HG03442 (cell line): ENCODE measurements at regions not wholly inside any gene's neighbourhood (a gene's known extent, or its start where the extent isn't known, plus 50 kb on each side); places are given as distances from the start of the nearest gene placed in this dataset.

Experiments
- ATAC-seq: cut with Tn5 transposase; IDR thresholded peaks from one replicate; pipeline ENCODE4 v1.9.1; 2021; ENCODE audit warnings: mild to moderate bottlenecking, moderate library complexity; ENCODE audit not compliant: unreplicated experiment

DNA sequence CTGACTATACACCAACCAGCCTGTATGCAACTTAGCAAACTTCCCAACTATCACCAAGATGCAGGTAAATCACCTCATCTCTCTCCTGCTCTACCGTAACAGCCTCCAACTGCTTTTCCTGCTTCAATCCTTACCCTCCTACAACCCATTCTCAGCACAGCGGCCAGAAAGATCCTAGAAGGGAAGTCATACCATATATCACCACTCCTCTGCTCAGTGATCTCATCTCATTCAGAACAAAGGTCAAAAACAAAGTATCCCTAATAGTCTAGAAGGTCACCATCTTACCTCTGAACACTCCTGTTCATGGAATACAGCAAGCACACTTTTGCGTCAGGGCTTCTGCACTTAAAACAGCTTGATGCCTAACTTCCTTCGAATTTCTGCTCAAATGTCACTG, 62.2 kb upstream of the RNF38 start:
- no peak for ATAC-seq

- no peak for ATAC-seq
These were observed 61.3 kb upstream of the RNF38 start for GRCh38 chr9:36461323-36461722.

GRCh38 chr9:36458430-36458915, 58.4 kb upstream of the RNF38 start:
- ATAC-seq, result peak; percentile 59

DNA sequence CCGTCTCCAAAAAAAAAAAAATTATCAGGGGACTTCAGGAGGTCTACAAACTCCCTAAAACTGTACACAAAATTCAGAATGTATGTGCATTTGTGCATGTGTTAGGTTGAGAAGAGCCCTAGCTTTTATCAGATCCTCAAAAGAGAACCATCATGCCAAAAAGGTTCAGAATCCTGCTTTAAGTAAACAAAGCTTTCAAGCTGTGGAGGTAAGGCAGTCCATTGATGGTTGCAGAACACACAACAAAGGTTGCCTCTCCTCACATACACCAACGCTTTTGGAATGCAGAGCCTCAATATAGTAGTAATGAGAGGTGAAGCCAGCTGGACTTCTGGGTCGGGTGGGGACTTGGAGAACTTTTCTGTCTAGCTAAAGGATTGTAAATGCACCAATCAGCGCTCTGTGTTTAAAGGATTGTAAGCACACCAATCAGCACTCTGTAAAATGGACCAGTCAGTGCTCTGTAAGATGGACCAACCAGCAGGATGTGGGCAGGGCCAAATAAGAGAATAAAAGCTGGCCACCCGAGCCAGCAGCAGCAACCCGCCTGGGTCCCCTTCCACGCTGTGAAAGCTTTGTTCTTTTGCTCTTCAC, 57.9 kb upstream of the RNF38 start:
- no peak for ATAC-seq

DNA sequence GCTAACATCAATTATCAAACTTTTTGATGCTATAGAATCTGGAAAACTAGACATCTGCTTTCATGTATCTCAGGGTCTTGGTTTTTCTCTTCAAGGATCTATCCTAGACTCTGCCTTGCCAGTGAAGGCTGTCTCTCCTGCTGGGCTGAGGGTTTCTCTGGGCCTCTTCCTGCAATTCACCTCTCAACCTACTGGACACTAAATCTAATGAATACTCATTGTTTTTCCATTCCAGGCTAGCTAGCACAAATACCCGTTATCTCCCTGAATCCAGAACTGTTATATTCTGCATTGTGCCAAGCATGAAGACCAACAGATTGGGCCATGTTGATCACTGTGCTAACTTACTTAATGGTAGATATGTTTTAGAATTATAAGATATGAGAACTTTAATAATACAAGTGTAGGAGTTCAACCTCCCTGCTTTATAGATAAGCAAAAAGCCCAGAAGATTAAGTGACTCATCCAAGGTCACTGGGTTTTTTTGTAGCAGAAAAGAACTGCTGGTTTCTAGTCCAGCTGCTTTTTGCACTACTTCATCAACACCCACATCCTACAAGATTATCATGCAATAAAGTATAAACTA, 56.5 kb upstream of the RNF38 start:
- no peak for ATAC-seq

DNA sequence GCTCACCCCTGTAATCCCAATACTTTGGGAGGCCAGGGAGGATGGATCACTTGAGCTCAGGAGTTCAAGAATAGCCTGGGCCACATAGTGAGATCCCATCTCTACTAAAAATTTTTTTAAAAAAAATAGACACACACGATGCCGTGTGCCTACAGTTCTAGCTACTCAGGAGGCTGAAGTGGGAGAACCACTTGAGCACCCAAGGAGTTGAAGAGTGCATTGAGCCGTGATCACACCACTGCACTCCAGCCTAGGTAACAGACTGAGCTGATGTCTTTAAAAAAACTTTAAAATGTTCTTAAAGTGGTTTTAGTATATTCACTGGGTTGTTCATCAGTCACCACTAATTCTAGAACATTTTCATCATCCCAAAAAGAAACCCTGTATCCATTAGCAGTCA, 51.9 kb upstream of the RNF38 start:
- no peak for ATAC-seq

DNA sequence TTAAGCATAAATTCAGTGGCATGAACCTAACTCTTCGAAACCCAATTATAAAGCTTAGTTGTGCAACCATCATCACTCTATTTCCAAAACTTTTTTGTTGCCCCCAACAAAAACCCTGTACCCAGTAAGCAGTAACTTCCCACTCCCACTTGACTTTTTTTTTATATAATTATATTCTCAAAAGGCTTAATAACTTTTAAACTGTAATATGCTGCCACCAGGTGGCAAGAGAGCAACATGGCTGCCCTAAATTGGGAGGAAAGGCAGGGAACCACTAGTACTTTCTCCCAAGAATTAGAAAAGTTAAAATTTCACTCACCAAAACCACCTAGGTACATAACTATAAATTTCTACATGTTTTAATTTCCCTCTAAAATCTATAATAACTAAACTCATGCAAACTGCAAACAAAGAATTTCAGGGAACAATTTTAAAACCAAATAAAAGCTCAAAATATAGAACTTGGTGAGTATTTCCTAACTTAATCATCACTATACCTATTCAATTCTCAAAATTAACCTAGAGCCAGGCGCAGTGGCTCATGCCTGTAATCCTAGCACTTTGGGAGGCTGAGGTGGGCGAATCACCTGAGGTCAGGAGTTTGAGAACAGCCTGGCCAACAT, 50.2 kb upstream of the RNF38 start:
- no peak for ATAC-seq
